GM10266 (cell line): ENCODE measurements at regions not wholly inside any gene's neighbourhood (a gene's known extent, or its start where the extent isn't known, plus 50 kb on each side); places are given as distances from the start of the nearest gene placed in this dataset.

Experiments
- DNase-seq: peaks from one replicate; pipeline ENCODE4 v3.0.0; 2012; ENCODE audit errors: extremely low spot score
- CTCF ChIP-seq: IDR thresholded peaks from 2 replicates; pipeline ENCODE4 v1.5.1; 2012; ENCODE audit warnings: mild to moderate bottlenecking, low read depth; ENCODE audit not compliant: control insufficient read depth, insufficient read depth; ENCODE audit errors: missing control alignments

GRCh38 chr2:17036361-17036760, 370.7 kb upstream of the CYRIA start:
- no peak for TF ChIP-seq CTCF
- DNase-seq: no peak

- no peak for TF ChIP-seq CTCF
- no peak for DNase-seq
Observed at GRCh38 chr2:17035010-17035409, 369.4 kb upstream of the CYRIA start.

- DNase-seq: no peak
- TF ChIP-seq CTCF: no peak
Observed at GRCh38 chr2:17030047-17030446, 364.4 kb upstream of the CYRIA start.

- no peak for TF ChIP-seq CTCF
- no peak for DNase-seq
Observed at GRCh38 chr2:17012297-17012696, 346.7 kb upstream of the CYRIA start.

- no peak for DNase-seq
- no peak for TF ChIP-seq CTCF
Observed at GRCh38 chr2:17010104-17010503, 344.5 kb upstream of the CYRIA start.

- no peak for TF ChIP-seq CTCF
- DNase-seq: no peak
Observed at GRCh38 chr2:17000184-17000482, 334.5 kb upstream of the CYRIA start.

GRCh38 chr2:16999347-17000183, 333.9 kb upstream of the CYRIA start:
- no peak for TF ChIP-seq CTCF
- no peak for DNase-seq
